ENCODE measurements at regions not wholly inside any gene's neighbourhood (a gene's known extent, or its start where the extent isn't known, plus 50 kb on each side); places are given as distances from the start of the nearest gene placed in this dataset.
A peak's percentile ranks its signal among the peaks of the same experiment; 100 is the strongest.

DNA sequence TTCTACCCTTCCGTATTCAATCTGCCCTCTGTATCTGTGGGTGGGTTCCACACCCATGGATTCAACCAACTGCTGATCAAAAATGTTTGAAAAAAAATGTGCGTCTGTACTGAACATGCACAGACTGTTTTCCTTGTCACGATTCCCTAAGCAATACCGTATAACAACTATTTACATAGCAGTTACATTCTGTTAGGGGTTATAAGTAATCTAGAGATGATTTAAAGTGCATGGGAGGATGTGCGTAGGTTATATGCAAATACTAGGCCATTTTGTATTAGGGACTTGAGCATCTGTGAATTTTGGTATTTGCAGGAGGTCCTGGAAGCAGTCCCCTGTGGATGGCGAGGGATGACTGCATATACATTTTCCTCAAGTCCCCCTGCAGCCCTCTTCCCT, 486.9 kb downstream of the PREX1 start:
- H3K27me3 Mint-ChIP-seq = peaks cover 12% of the 10 kb centered on the region
- ATAC-seq (no peak), DNase-seq (no peak)
- H3K36me3 Mint-ChIP-seq (ENCODE audit: low read depth) = no peaks in the 10 kb centered on the region
- H3K4me3 Mint-ChIP-seq = no peak overlapping the region
- H3K4me1 Mint-ChIP-seq (ENCODE audit: low read depth) = no peaks in the 10 kb centered on the region
- intact Hi-C loops (cut with micrococcal nuclease) = no loop called here
- ChIA-PET CTCF (no interaction called here), POLR2A (no interaction called here)
- H3K27ac Mint-ChIP-seq = no peak overlapping the region
- TF ChIP-seq, protein P1, sequence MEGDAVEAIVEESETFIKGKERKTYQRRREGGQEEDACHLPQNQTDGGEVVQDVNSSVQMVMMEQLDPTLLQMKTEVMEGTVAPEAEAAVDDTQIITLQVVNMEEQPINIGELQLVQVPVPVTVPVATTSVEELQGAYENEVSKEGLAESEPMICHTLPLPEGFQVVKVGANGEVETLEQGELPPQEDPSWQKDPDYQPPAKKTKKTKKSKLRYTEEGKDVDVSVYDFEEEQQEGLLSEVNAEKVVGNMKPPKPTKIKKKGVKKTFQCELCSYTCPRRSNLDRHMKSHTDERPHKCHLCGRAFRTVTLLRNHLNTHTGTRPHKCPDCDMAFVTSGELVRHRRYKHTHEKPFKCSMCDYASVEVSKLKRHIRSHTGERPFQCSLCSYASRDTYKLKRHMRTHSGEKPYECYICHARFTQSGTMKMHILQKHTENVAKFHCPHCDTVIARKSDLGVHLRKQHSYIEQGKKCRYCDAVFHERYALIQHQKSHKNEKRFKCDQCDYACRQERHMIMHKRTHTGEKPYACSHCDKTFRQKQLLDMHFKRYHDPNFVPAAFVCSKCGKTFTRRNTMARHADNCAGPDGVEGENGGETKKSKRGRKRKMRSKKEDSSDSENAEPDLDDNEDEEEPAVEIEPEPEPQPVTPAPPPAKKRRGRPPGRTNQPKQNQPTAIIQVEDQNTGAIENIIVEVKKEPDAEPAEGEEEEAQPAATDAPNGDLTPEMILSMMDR (IDR thresholded peaks at IDR 0.05) = no peak
- peaks cover 2% of the 10 kb centered on the region for H3K9me3 Mint-ChIP-seq

DNA sequence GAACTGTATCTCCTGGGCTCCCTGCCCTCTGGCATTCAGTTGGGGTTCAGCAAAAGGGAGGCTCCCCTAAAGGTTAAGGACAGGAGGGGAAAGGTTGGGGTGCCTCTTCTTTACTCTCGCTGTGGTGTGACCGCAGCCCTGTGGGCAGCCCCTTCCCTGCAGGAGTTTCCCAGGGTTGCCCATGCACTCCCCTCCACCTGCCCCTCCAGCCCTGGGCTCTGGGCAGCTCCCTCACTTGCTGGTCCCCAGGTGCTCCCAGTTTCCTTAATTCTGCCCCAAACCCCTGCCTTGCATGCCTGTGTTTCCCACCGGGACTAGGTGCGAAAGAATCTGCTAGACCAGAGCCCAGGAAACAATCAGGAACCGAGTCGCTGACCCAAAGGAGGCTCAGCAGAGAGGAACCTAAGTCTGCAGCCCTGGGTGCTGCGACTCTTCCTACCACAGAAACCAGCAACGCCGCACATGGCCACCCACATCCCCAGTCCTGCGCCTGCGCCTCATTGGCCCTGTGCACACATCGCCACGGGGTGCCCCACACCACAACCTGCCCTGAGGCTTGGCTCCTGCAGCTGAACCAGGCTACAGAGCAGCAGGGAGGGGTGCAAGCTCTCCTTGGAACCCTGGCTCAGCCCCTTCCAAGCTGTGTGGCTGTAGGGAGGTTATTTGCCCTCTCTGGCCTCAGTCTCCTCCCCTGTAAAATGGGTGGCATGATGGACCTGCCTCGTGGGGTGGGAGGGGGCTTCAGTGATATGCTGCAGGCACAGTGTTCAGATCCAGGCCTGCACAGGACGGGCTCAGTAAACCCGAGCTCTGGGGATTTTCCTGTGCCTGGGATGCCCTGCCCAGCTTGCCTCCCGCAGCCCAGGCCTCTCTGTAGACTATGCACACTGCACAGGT, 487.6 kb downstream of the PREX1 start:
- H3K9me3 Mint-ChIP-seq = peaks cover 2% of the 10 kb centered on the region
- DNase-seq (peak; percentile 9), ATAC-seq (peak; percentile 30)
- CTCF ChIA-PET = no interaction called here
- no peak overlapping the region for H3K27ac Mint-ChIP-seq
- no peaks in the 10 kb centered on the region for H3K36me3 Mint-ChIP-seq (ENCODE audit: low read depth)
- TF ChIP-seq, protein P1 (IDR thresholded peaks at IDR 0.05) = no peak
- H3K4me1 Mint-ChIP-seq (ENCODE audit: low read depth) = no peaks in the 10 kb centered on the region
- no peak overlapping the region for H3K4me3 Mint-ChIP-seq
- POLR2A ChIA-PET = no interaction called here
- H3K27me3 Mint-ChIP-seq = peaks cover 12% of the 10 kb centered on the region
- intact Hi-C loops (cut with micrococcal nuclease) = no loop called here

DNA sequence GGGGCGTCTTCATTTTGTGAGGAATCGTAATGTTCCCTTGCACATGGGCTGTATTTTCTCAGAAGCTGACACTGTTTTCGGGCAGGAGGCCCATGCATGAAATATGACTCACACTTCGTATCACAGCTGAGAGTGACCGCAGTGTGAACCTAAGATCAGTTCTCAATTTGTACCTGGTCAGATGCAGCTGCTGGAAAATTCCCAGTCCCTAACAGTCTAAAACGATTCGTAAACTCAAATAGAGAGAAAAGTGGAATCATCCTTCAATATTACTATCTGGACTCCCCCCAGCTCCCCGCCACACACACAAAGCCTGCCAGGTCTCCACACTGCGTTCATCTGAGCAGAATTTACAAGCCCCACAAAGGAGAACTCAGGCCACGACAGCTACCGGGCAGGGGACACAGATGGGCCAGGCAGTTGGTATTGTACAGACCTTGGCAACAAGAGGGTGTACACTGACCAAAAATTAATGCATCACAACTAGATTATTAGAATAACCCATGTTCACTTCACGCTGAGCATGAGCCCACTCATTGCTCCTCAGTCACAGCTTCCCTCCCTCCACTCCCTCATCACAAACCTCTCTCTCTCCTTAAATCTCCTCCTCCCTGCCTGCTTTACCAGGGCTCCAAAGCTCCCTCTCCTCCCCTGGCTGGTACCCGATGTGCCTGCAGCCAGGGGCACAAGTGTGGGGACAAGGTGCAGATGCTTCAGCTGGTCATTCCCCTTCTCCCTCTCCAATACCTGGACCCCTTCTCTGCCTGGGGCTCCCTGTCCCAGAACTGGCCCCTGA, 488.4 kb downstream of the PREX1 start:
- ATAC-seq = no peak
- Mint-ChIP-seq H3K27ac (no peak overlapping the region), H3K4me3 (no peak overlapping the region), H3K9me3 (peaks cover 2% of the 10 kb centered on the region), H3K36me3 (ENCODE audit: low read depth) (no peaks in the 10 kb centered on the region), H3K27me3 (peaks cover 13% of the 10 kb centered on the region), H3K4me1 (ENCODE audit: low read depth) (no peaks in the 10 kb centered on the region)
- ChIA-PET CTCF (no interaction called here), POLR2A (no interaction called here)
- intact Hi-C loops (cut with micrococcal nuclease) = no loop called here
- no peak for DNase-seq
- TF ChIP-seq, protein P1 (IDR thresholded peaks at IDR 0.05) = no peak

DNA sequence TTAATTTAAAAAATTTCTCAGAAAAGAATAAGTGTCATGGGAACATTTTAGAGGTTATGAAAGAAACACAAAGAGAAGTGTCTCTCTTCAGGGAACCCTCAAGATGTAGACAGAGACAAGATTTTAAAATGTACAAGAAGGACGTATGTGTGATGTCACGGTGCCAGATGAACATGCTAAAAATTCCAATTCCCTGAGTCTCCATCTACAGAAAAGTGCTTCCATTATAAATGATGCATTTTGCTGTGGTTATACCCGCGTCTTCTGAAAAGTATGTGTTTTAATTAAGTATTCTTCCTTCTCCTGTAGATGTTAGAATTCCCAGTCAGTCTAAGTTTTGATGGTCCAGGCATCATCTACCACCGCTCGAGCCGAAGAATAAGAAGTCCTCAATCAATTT, 489.1 kb downstream of the PREX1 start:
- H3K36me3 Mint-ChIP-seq (ENCODE audit: low read depth) = no peaks in the 10 kb centered on the region
- no peak for ATAC-seq
- peaks cover 15% of the 10 kb centered on the region for H3K27me3 Mint-ChIP-seq
- ChIA-PET POLR2A (no interaction called here), CTCF (no interaction called here)
- DNase-seq = no peak
- intact Hi-C loops (cut with micrococcal nuclease) = no loop called here
- TF ChIP-seq, protein P1 (IDR thresholded peaks at IDR 0.05) = no peak
- no peak overlapping the region for H3K27ac Mint-ChIP-seq
- H3K4me3 Mint-ChIP-seq = no peak overlapping the region
- H3K9me3 Mint-ChIP-seq = peaks cover 2% of the 10 kb centered on the region
- H3K4me1 Mint-ChIP-seq (ENCODE audit: low read depth) = no peaks in the 10 kb centered on the region

DNA sequence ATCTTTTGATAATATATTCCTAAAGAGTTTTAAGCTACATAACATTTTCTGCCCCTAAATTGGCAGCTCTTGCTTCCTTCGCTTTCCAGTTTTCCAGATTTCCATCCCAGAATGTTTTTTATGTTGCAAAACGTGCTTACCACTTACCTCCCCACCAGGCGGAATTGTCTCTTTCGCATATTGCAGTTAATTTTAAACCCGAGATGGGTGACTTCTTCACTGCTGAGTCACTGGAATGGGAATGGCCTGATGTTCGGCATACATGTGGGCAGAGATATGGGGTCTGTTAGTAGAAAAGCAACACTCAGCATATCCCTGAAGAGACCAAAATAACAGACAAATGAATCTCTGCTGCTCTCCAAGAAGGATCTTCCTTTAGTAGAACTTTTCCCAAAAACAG, 491.2 kb downstream of the PREX1 start:
- intact Hi-C loops (cut with micrococcal nuclease) = no loop called here
- TF ChIP-seq, protein P1 (IDR thresholded peaks at IDR 0.05) = no peak
- POLR2A ChIA-PET = no interaction called here
- no peak overlapping the region for H3K4me3 Mint-ChIP-seq
- no peaks in the 10 kb centered on the region for H3K4me1 Mint-ChIP-seq (ENCODE audit: low read depth)
- peaks cover 12% of the 10 kb centered on the region for H3K27me3 Mint-ChIP-seq
- peaks cover 2% of the 10 kb centered on the region for H3K9me3 Mint-ChIP-seq
- no peaks in the 10 kb centered on the region for H3K36me3 Mint-ChIP-seq (ENCODE audit: low read depth)
- no peak for DNase-seq
- ATAC-seq = no peak
- no peak overlapping the region for H3K27ac Mint-ChIP-seq
- CTCF ChIA-PET = no interaction called here
